ENCODE measurements at regions not wholly inside any gene's neighbourhood (a gene's known extent, or its start where the extent isn't known, plus 50 kb on each side); places are given as distances from the start of the nearest gene placed in this dataset.

GRCh38 chr4:117664706-117665444 is 369.4 kb upstream of the NDST3 start:
- DNase-seq (ENCODE audit: low read depth in 1 of 2, low spot score in 1 of 2), result no peak
- Histone ChIP-seq H3K4me3 (replicated peaks; ENCODE audit: insufficient read depth, low read length) (no peak overlapping the region), H3K27ac (replicated peaks) (no peak overlapping the region), H3K27me3 (ENCODE audit: insufficient read depth, poor library complexity, severe bottlenecking) (no peaks in the 10 kb centered on the region)
- no peak for TF ChIP-seq CTCF (IDR thresholded peaks at IDR 0.05; ENCODE audit: insufficient read depth, low read length)
- no peak for TF ChIP-seq SPI1 (IDR thresholded peaks at IDR 0.05; ENCODE audit: borderline replicate concordance, low read depth)

GRCh38 chr4:117676153-117676552 is 358.1 kb upstream of the NDST3 start:
- no peak for DNase-seq (ENCODE audit: low read depth in 1 of 2, low spot score in 1 of 2)
- Histone ChIP-seq H3K27me3 (ENCODE audit: insufficient read depth, poor library complexity, severe bottlenecking) (no peaks in the 10 kb centered on the region), H3K4me3 (replicated peaks; ENCODE audit: insufficient read depth, low read length) (no peak overlapping the region), H3K27ac (replicated peaks) (no peak overlapping the region)
- TF ChIP-seq POLR2AphosphoS5 (IDR thresholded peaks at IDR 0.05; ENCODE audit: low read depth) (no peak), CTCF (IDR thresholded peaks at IDR 0.05; ENCODE audit: insufficient read depth, low read length) (no peak), SPI1 (IDR thresholded peaks at IDR 0.05; ENCODE audit: borderline replicate concordance, low read depth) (no peak)
- TF ChIP-seq, protein P1, sequence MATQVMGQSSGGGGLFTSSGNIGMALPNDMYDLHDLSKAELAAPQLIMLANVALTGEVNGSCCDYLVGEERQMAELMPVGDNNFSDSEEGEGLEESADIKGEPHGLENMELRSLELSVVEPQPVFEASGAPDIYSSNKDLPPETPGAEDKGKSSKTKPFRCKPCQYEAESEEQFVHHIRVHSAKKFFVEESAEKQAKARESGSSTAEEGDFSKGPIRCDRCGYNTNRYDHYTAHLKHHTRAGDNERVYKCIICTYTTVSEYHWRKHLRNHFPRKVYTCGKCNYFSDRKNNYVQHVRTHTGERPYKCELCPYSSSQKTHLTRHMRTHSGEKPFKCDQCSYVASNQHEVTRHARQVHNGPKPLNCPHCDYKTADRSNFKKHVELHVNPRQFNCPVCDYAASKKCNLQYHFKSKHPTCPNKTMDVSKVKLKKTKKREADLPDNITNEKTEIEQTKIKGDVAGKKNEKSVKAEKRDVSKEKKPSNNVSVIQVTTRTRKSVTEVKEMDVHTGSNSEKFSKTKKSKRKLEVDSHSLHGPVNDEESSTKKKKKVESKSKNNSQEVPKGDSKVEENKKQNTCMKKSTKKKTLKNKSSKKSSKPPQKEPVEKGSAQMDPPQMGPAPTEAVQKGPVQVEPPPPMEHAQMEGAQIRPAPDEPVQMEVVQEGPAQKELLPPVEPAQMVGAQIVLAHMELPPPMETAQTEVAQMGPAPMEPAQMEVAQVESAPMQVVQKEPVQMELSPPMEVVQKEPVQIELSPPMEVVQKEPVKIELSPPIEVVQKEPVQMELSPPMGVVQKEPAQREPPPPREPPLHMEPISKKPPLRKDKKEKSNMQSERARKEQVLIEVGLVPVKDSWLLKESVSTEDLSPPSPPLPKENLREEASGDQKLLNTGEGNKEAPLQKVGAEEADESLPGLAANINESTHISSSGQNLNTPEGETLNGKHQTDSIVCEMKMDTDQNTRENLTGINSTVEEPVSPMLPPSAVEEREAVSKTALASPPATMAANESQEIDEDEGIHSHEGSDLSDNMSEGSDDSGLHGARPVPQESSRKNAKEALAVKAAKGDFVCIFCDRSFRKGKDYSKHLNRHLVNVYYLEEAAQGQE (IDR thresholded peaks at IDR 0.05; ENCODE audit: insufficient replicate concordance, low read depth), result no peak

GRCh38 chr4:117678861-117679260 is 355.4 kb upstream of the NDST3 start:
- no peak overlapping the region for H3K4me3 ChIP-seq (replicated peaks; ENCODE audit: insufficient read depth, low read length)
- no peak overlapping the region for H3K27ac ChIP-seq (replicated peaks)
- no peak for TF ChIP-seq POLR2AphosphoS5 (IDR thresholded peaks at IDR 0.05; ENCODE audit: low read depth)
- TF ChIP-seq CTCF (IDR thresholded peaks at IDR 0.05; ENCODE audit: insufficient read depth, low read length), result no peak
- TF ChIP-seq, protein P1 (IDR thresholded peaks at IDR 0.05; ENCODE audit: insufficient replicate concordance, low read depth), result no peak
- TF ChIP-seq SPI1 (IDR thresholded peaks at IDR 0.05; ENCODE audit: borderline replicate concordance, low read depth), result no peak
- TF ChIP-seq GABPA (IDR thresholded peaks at IDR 0.05; ENCODE audit: low read depth), result no peak
- no peaks in the 10 kb centered on the region for H3K27me3 ChIP-seq (ENCODE audit: insufficient read depth, poor library complexity, severe bottlenecking)
- no peak for DNase-seq (ENCODE audit: low read depth in 1 of 2, low spot score in 1 of 2)
